WTC11 (cell line): ENCODE measurements at regions not wholly inside any gene's neighbourhood (a gene's known extent, or its start where the extent isn't known, plus 50 kb on each side); places are given as distances from the start of the nearest gene placed in this dataset.

Source experiments
- IRF2 ChIP-seq: sonication (generic); formaldehyde crosslinking; IDR thresholded peaks from 2 replicates; pipeline ENCODE4 v1.8.0; 2022; ENCODE audit warnings: low read depth, missing genetic modification reagents, borderline replicate concordance
- SMAD4 ChIP-seq: sonication (generic); formaldehyde crosslinking; IDR thresholded peaks from 2 replicates; pipeline ENCODE4 v1.8.0; 2022; ENCODE audit warnings: mild to moderate bottlenecking, missing genetic modification reagents
- TCF7 ChIP-seq: sonication (generic); formaldehyde crosslinking; IDR thresholded peaks from 2 replicates; pipeline ENCODE4 v1.8.0; 2022; ENCODE audit warnings: mild to moderate bottlenecking, low read depth, missing genetic modification reagents, moderate library complexity
- TEAD4 ChIP-seq: sonication (generic); formaldehyde crosslinking; IDR thresholded peaks from 2 replicates; pipeline ENCODE4 v1.8.0; 2022; ENCODE audit warnings: mild to moderate bottlenecking, missing genetic modification reagents
- ZNF219 ChIP-seq: sonication (generic); formaldehyde crosslinking; IDR thresholded peaks from 2 replicates; pipeline ENCODE4 v1.8.0; 2023; ENCODE audit warnings: missing genetic modification reagents, mild to moderate bottlenecking, borderline replicate concordance
- TF ChIP-seq, protein P1 (sequence below): fragments of 200-600 bp; IDR thresholded peaks from 2 replicates; pipeline ENCODE4 v1.8.0; 2022; ENCODE audit warnings: antibody characterized with exemption
- TF ChIP-seq, protein P2 (sequence below): sonication (generic); formaldehyde crosslinking; IDR thresholded peaks from 2 replicates; pipeline ENCODE4 v1.8.1; 2022; ENCODE audit warnings: low read depth, mild to moderate bottlenecking, moderate library complexity, missing genetic modification reagents, borderline replicate concordance
- TF ChIP-seq, protein P3 (sequence below): sonication (generic); formaldehyde crosslinking; IDR thresholded peaks from 2 replicates; pipeline ENCODE4 v1.8.0; 2022; ENCODE audit warnings: mild to moderate bottlenecking, missing genetic modification reagents
- TF ChIP-seq, protein P4 (sequence below): fragments of 250-450 bp; sonication (Bioruptor Pico); conservative IDR thresholded peaks from 2 replicates; pipeline ENCODE4 v1.9.0; 2021; ENCODE audit warnings: mild to moderate bottlenecking
- TF ChIP-seq, protein P5 (sequence below): fragments of 250-450 bp; sonication (Bioruptor Pico); IDR thresholded peaks from 2 replicates; pipeline ENCODE4 v1.9.0; 2021; ENCODE audit warnings: mild to moderate bottlenecking
- TF ChIP-seq, protein P6 (sequence below): sonication (generic); formaldehyde crosslinking; IDR thresholded peaks from 2 replicates; pipeline ENCODE4 v1.8.1; 2023; ENCODE audit warnings: mild to moderate bottlenecking, missing genetic modification reagents
- TF ChIP-seq, protein P7 (sequence below): sonication (generic); formaldehyde crosslinking; IDR thresholded peaks from 2 replicates; pipeline ENCODE4 v1.8.1; 2023; ENCODE audit warnings: mild to moderate bottlenecking, missing genetic modification reagents, moderate library complexity
- TF ChIP-seq, protein P8 (sequence below): sonication (generic); formaldehyde crosslinking; IDR thresholded peaks from 2 replicates; pipeline ENCODE4 v1.8.0; 2022; ENCODE audit warnings: mild to moderate bottlenecking, missing genetic modification reagents

DNA sequence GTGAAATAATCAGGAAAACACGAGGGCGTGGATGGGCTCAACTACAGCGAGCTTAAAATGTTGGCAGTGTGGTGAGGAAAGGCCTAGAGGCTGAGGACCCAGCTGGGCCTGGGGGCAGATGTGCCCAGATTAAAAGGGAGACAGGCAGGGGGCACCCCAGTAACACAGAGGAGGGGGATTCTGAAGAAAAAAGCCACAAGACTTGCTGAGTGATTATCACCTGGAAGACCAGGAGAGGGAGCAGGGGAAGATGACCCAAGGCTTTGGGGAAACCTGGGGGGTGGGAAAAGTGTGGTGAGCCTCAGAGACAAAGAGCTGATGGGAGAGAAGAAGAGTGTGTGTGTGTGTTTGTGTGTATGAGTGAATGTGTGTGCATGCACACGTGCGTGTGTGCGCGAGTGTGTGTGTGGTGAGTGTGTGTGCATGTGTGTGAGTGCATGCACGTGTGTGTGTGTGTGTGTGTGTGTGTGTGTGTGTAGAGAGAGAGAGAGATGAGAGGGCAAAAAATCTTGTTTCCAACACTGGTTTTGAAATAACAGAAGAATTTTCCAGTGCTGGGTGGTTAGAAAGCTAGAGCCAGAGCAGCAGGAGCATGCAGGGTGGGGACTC lies 500.5 kb downstream of the BUD13 start (continued):
- TF ChIP-seq SMAD4 (CRISPR knock-in tag) (no peak), TEAD4 (CRISPR knock-in tag) (no peak), IRF2 (CRISPR knock-in tag) (no peak), ZNF219 (CRISPR knock-in tag) (no peak), TCF7 (no peak)
- TF ChIP-seq, protein P1, sequence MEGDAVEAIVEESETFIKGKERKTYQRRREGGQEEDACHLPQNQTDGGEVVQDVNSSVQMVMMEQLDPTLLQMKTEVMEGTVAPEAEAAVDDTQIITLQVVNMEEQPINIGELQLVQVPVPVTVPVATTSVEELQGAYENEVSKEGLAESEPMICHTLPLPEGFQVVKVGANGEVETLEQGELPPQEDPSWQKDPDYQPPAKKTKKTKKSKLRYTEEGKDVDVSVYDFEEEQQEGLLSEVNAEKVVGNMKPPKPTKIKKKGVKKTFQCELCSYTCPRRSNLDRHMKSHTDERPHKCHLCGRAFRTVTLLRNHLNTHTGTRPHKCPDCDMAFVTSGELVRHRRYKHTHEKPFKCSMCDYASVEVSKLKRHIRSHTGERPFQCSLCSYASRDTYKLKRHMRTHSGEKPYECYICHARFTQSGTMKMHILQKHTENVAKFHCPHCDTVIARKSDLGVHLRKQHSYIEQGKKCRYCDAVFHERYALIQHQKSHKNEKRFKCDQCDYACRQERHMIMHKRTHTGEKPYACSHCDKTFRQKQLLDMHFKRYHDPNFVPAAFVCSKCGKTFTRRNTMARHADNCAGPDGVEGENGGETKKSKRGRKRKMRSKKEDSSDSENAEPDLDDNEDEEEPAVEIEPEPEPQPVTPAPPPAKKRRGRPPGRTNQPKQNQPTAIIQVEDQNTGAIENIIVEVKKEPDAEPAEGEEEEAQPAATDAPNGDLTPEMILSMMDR = no peak
- TF ChIP-seq, protein P2, sequence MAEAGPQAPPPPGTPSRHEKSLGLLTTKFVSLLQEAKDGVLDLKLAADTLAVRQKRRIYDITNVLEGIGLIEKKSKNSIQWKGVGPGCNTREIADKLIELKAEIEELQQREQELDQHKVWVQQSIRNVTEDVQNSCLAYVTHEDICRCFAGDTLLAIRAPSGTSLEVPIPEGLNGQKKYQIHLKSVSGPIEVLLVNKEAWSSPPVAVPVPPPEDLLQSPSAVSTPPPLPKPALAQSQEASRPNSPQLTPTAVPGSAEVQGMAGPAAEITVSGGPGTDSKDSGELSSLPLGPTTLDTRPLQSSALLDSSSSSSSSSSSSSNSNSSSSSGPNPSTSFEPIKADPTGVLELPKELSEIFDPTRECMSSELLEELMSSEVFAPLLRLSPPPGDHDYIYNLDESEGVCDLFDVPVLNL (CRISPR knock-in tag) = no peak
- TF ChIP-seq, protein P3, sequence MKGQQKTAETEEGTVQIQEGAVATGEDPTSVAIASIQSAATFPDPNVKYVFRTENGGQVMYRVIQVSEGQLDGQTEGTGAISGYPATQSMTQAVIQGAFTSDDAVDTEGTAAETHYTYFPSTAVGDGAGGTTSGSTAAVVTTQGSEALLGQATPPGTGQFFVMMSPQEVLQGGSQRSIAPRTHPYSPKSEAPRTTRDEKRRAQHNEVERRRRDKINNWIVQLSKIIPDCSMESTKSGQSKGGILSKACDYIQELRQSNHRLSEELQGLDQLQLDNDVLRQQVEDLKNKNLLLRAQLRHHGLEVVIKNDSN = no peak
- TF ChIP-seq, protein P4, sequence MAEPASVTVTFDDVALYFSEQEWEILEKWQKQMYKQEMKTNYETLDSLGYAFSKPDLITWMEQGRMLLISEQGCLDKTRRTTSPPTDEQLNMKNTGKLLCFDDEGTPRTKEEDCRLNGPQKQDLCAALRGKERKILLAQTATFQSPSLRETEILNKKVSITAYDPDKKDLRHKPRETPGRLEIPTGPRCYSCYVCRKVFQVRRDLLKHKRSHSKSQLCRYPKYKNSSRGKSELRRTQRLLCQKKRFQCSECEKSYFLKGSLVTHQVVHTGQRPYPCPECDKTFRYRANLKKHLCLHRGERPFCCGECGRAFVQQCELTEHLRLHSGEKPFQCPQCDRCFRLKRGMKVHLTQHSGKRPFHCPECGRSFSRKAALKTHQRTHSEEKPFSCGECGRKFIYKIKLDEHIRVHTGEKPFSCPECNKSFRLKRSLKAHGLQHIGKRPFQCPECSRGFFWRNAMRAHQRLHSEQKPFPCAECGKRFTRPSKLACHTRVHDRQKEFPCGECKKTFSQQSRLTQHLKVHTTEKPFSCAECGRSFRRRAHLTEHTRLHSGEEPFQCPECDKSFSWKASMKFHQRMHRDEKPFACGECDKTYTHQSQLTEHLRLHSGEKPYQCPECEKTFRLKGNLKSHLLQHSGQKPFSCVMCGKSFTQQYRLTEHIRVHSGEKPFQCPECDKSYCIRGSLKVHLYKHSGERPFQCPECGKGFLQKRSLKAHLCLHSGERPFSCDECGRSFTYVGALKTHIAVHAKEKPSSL (CRISPR knock-in tag) = no peak
- TF ChIP-seq, protein P5, sequence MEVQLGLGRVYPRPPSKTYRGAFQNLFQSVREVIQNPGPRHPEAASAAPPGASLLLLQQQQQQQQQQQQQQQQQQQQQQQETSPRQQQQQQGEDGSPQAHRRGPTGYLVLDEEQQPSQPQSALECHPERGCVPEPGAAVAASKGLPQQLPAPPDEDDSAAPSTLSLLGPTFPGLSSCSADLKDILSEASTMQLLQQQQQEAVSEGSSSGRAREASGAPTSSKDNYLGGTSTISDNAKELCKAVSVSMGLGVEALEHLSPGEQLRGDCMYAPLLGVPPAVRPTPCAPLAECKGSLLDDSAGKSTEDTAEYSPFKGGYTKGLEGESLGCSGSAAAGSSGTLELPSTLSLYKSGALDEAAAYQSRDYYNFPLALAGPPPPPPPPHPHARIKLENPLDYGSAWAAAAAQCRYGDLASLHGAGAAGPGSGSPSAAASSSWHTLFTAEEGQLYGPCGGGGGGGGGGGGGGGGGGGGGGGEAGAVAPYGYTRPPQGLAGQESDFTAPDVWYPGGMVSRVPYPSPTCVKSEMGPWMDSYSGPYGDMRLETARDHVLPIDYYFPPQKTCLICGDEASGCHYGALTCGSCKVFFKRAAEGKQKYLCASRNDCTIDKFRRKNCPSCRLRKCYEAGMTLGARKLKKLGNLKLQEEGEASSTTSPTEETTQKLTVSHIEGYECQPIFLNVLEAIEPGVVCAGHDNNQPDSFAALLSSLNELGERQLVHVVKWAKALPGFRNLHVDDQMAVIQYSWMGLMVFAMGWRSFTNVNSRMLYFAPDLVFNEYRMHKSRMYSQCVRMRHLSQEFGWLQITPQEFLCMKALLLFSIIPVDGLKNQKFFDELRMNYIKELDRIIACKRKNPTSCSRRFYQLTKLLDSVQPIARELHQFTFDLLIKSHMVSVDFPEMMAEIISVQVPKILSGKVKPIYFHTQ (CRISPR knock-in tag) = no peak
- TF ChIP-seq, protein P6, sequence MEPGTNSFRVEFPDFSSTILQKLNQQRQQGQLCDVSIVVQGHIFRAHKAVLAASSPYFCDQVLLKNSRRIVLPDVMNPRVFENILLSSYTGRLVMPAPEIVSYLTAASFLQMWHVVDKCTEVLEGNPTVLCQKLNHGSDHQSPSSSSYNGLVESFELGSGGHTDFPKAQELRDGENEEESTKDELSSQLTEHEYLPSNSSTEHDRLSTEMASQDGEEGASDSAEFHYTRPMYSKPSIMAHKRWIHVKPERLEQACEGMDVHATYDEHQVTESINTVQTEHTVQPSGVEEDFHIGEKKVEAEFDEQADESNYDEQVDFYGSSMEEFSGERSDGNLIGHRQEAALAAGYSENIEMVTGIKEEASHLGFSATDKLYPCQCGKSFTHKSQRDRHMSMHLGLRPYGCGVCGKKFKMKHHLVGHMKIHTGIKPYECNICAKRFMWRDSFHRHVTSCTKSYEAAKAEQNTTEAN (CRISPR knock-in tag) = no peak
- TF ChIP-seq, protein P7, sequence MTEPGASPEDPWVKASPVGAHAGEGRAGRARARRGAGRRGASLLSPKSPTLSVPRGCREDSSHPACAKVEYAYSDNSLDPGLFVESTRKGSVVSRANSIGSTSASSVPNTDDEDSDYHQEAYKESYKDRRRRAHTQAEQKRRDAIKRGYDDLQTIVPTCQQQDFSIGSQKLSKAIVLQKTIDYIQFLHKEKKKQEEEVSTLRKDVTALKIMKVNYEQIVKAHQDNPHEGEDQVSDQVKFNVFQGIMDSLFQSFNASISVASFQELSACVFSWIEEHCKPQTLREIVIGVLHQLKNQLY (CRISPR knock-in tag) = no peak
- TF ChIP-seq, protein P8, sequence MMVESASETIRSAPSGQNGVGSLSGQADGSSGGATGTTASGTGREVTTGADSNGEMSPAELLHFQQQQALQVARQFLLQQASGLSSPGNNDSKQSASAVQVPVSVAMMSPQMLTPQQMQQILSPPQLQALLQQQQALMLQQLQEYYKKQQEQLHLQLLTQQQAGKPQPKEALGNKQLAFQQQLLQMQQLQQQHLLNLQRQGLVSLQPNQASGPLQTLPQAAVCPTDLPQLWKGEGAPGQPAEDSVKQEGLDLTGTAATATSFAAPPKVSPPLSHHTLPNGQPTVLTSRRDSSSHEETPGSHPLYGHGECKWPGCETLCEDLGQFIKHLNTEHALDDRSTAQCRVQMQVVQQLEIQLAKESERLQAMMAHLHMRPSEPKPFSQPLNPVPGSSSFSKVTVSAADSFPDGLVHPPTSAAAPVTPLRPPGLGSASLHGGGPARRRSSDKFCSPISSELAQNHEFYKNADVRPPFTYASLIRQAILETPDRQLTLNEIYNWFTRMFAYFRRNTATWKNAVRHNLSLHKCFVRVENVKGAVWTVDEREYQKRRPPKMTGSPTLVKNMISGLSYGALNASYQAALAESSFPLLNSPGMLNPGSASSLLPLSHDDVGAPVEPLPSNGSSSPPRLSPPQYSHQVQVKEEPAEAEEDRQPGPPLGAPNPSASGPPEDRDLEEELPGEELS = no peak
